HCT116 (cell line): ENCODE measurements at regions not wholly inside any gene's neighbourhood (a gene's known extent, or its start where the extent isn't known, plus 50 kb on each side); places are given as distances from the start of the nearest gene placed in this dataset.

Source experiments
- ATAC-seq: fragments of 200-7000 bp; cut with Tn5 transposase; 2 replicates; pipeline ENCODE4 v1.9.1; 2020; ENCODE audit warnings: mild to moderate bottlenecking, moderate library complexity
- BruUV-seq: library from RNA; stranded (reverse); fragments of 400-500 nt; replicated peaks from 2 replicates; lab custom pipeline; 2021; lab: Mats Ljungman, UMichigan
- CTCF ChIA-PET: fragments of 300-600 bp; sonication (Branson Sonifier 250); formaldehyde crosslinking; loops from one replicate; lab custom pipeline; 2021; ENCODE audit warnings: antibody characterized with exemption; lab: Charles Lee
- POLR2A ChIA-PET: fragments of 300-600, 350-600 bp; sonication (Branson Sonifier 250); formaldehyde crosslinking; loops from one replicate; lab custom pipeline; 2021; ENCODE audit warnings: antibody characterized with exemption; lab: Charles Lee
- RAD21 ChIA-PET, 2 experiments: fragments of 300-600 bp; sonication (Branson Sonifier 250); formaldehyde crosslinking; loops; one replicate each; lab custom pipeline; 2023; ENCODE audit warnings: low total read pairs in 2 of 2; ENCODE audit not compliant: uncharacterized antibody in 2 of 2, unreplicated experiment in 2 of 2, low non-redundant PET in 1 of 2; lab: Charles Lee
- DNase-seq: peaks from one replicate; pipeline ENCODE4 v3.0.0-alpha.2; 2010; ENCODE audit warnings: low read depth, low spot score
- H2AFZ ChIP-seq: fragments of 200-600 bp; shearing (Covaris generic), sonication (generic); 2 replicates; pipeline ENCODE4 v1.6.1; 2017; ENCODE audit warnings: low read depth, mixed run types, mixed read lengths, antibody characterized with exemption, low read length; ENCODE audit not compliant: poor library complexity, severe bottlenecking
- H3K27ac ChIP-seq: 2 replicates; pipeline ENCODE4 v1.5.1; 2012; ENCODE audit warnings: low read depth, low read length
- H3K27me3 ChIP-seq: fragments of 200-600 bp; sonication (generic); 2 replicates; pipeline ENCODE4 v1.6.1; 2016; ENCODE audit warnings: mixed run types, low read length, mixed read lengths; ENCODE audit not compliant: insufficient read depth
- H3K36me3 ChIP-seq, 2 experiments: fragments of 200-500 bp in 1 of 2; fragments of 200-600 bp in 1 of 2; sonication (Bioruptor generic) in 1 of 2; sonication (generic) in 1 of 2; 2 replicates each; pipeline versions ENCODE4 v1.5.1 to v1.6.1; 2014 to 2016; ENCODE audit warnings: low read length in 2 of 2, inconsistent platforms in 1 of 2, mixed read lengths in 1 of 2, mixed run types in 1 of 2; ENCODE audit not compliant: insufficient read depth in 2 of 2, control insufficient read depth in 1 of 2
- H3K4me1 ChIP-seq, 2 experiments: fragments of 200-600 bp in 1 of 2; sonication (generic) in 1 of 2; 2 replicates each; pipeline versions ENCODE4 v1.5.1 to v1.6.1; 2012 to 2017; ENCODE audit warnings: low read length in 2 of 2, inconsistent platforms in 1 of 2, mild to moderate bottlenecking in 1 of 2, mixed read lengths in 1 of 2, mixed run types in 1 of 2, moderate library complexity in 1 of 2; ENCODE audit not compliant: insufficient read depth in 2 of 2, control insufficient read depth in 1 of 2
- H3K4me2 ChIP-seq: fragments of 200-600 bp; sonication (generic); 2 replicates; pipeline ENCODE4 v1.6.1; 2017; ENCODE audit warnings: mixed run types, low read length, mixed read lengths
- H3K4me3 ChIP-seq, 2 experiments: fragments of 200-600 bp in 1 of 2; sonication (generic) in 1 of 2; replicated peaks in 1 of 2; 2 replicates each; pipeline ENCODE4 v1.5.1; 2011 to 2016; ENCODE audit warnings: low read length in 2 of 2, control low read depth in 1 of 2, low read depth in 1 of 2, mild to moderate bottlenecking in 1 of 2, mixed read lengths in 1 of 2, mixed run types in 1 of 2
- H3K79me2 ChIP-seq: fragments of 200-600 bp; sonication (generic); 2 replicates; pipeline ENCODE4 v1.6.1; 2017; ENCODE audit warnings: mild to moderate bottlenecking, mixed run types, low read length, moderate library complexity, mixed read lengths; ENCODE audit not compliant: insufficient read depth
- H3K9ac ChIP-seq: fragments of 200-600 bp; sonication (generic); 2 replicates; pipeline ENCODE4 v1.6.1; 2016; ENCODE audit warnings: low read length, mixed read lengths
- H3K9me2 ChIP-seq: fragments of 200-600 bp; sonication (generic), shearing (Covaris generic); 2 replicates; pipeline ENCODE4 v1.6.1; 2017; ENCODE audit warnings: mixed run types, mild to moderate bottlenecking, moderate library complexity; ENCODE audit not compliant: insufficient read depth
- H3K9me3 ChIP-seq, 2 experiments: fragments of 200-500 bp in 1 of 2; fragments of 200-600 bp in 1 of 2; sonication (Bioruptor generic) in 1 of 2; sonication (generic) in 1 of 2; 2 replicates each; pipeline ENCODE4 v1.6.1; 2014 to 2017; ENCODE audit warnings: low read length in 2 of 2, mixed read lengths in 2 of 2, inconsistent platforms in 1 of 2, low read depth in 1 of 2, mild to moderate bottlenecking in 1 of 2, mixed run types in 1 of 2, moderate library complexity in 1 of 2; ENCODE audit not compliant: control insufficient read depth in 1 of 2, insufficient read depth in 1 of 2
- H4K20me1 ChIP-seq: fragments of 200-600 bp; sonication (generic), shearing (Covaris generic); 2 replicates; pipeline ENCODE4 v1.6.1; 2017; ENCODE audit warnings: mixed run types, mild to moderate bottlenecking, moderate library complexity; ENCODE audit not compliant: insufficient read depth
- CBX3 ChIP-seq: IDR thresholded peaks from 2 replicates; pipeline ENCODE4 v1.6.1; 2012; ENCODE audit warnings: low read depth
- CEBPB ChIP-seq: IDR thresholded peaks from 2 replicates; pipeline ENCODE4 v1.6.1; 2012; ENCODE audit warnings: low read depth
- JUND ChIP-seq: IDR thresholded peaks from 2 replicates; pipeline ENCODE4 v1.6.1; 2012
- POLR2AphosphoS5 ChIP-seq: IDR thresholded peaks from 2 replicates; pipeline ENCODE4 v1.6.1; 2011; ENCODE audit warnings: mild to moderate bottlenecking, low read depth, low read length, moderate library complexity
- SP1 ChIP-seq: IDR thresholded peaks from 2 replicates; pipeline ENCODE4 v1.6.1; 2012; ENCODE audit warnings: low read depth
- SRF ChIP-seq: IDR thresholded peaks from 2 replicates; pipeline ENCODE4 v1.6.1; 2012; ENCODE audit warnings: low read depth
- YY1 ChIP-seq: IDR thresholded peaks from 2 replicates; pipeline ENCODE4 v1.6.1; 2011; ENCODE audit warnings: low read length, low read depth, moderate library complexity, mild to moderate bottlenecking; ENCODE audit not compliant: insufficient replicate concordance; ENCODE audit errors: extremely low read depth
- ZBTB33 ChIP-seq: IDR thresholded peaks from 2 replicates; pipeline ENCODE4 v1.6.1; 2011; ENCODE audit warnings: mild to moderate bottlenecking, low read length, moderate library complexity; ENCODE audit not compliant: insufficient replicate concordance; ENCODE audit errors: extremely low read depth
- intact Hi-C: fragments of 100-400 bp; cut with micrococcal nuclease; formaldehyde crosslinking; loops from 2 replicates; pipeline ENCODE4 v1.10.0; 2022
- TF ChIP-seq, protein P1 (sequence below): IDR thresholded peaks from 2 replicates; pipeline ENCODE4 v1.6.1; 2012; ENCODE audit warnings: low read depth

DNA sequence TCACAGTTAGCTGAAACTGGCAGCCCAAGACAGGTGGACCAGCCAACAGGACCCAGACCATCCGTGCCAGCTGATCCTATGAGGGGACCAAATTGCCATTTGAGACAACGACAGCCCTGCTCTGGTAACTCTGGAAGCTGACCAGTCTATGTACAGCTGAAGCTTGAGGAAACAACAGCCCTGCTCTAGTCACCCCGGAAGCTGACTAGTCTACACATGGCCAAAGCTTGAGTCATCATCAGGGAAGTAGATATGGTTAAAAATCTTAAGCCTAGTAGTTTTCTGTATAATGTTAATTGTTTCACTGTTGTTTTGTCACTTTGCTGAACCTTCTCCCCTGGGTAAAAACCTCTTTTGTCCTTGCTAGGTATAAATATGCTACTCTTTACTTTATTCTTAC, 905.4 kb upstream of the NDST4 start:
- TF ChIP-seq JUND (no peak), SRF (no peak), YY1 (no peak), SP1 (no peak), ZBTB33 (no peak)
- Histone ChIP-seq H3K4me2 (no peak overlapping the region), H3K4me3 (no peak overlapping the region), H2AFZ (no peak overlapping the region), H3K27ac (no peak overlapping the region), H3K27me3 (no peaks in the 10 kb centered on the region), H3K9me3 (peaks cover 10 to 16% of the 10 kb centered on the region in 2 experiments; a peak in 2 of 4 replicates), H4K20me1 (no peaks in the 10 kb centered on the region), H3K9me2 (no peaks in the 10 kb centered on the region), H3K79me2 (no peaks in the 10 kb centered on the region), H3K36me3 (no peaks in the 10 kb centered on the region), H3K9ac (no peak overlapping the region), H3K4me1 (peaks cover 0 to 7% of the 10 kb centered on the region in 2 experiments; a peak in 1 of 4 replicates)
- intact Hi-C loops, result no loop called here
- CTCF ChIA-PET, result no interaction called here
- RAD21 ChIA-PET, result no interaction called here
- BruUV-seq, result no TSS peak
- DNase-seq (no peak), ATAC-seq (no peak)
- POLR2A ChIA-PET, result no interaction called here

GRCh38 chr4:116016201-116016600, 902.8 kb upstream of the NDST4 start:
- H3K4me3 ChIP-seq, result no peak overlapping the region
- H3K36me3 ChIP-seq, result no peaks in the 10 kb centered on the region
- no peaks in the 10 kb centered on the region for H4K20me1 ChIP-seq
- H3K4me1 ChIP-seq, result peaks cover 0 to 7% of the 10 kb centered on the region in 2 experiments; a peak in 1 of 4 replicates
- BruUV-seq, result no TSS peak
- H2AFZ ChIP-seq, result no peak overlapping the region
- no peaks in the 10 kb centered on the region for H3K27me3 ChIP-seq
- H3K4me2 ChIP-seq, result peak overlapping the region; percentile 17; the same call in 1 of the 2 replicates
- no peaks in the 10 kb centered on the region for H3K79me2 ChIP-seq
- CTCF ChIA-PET, result no interaction called here
- DNase-seq, result peak; percentile 18
- H3K9ac ChIP-seq, result no peak overlapping the region
- peaks cover 10 to 16% of the 10 kb centered on the region in 2 experiments; a peak in 2 of 4 replicates for H3K9me3 ChIP-seq
- H3K27ac ChIP-seq, result no peak overlapping the region
- no peak for TF ChIP-seq POLR2AphosphoS5
- TF ChIP-seq, protein P1, sequence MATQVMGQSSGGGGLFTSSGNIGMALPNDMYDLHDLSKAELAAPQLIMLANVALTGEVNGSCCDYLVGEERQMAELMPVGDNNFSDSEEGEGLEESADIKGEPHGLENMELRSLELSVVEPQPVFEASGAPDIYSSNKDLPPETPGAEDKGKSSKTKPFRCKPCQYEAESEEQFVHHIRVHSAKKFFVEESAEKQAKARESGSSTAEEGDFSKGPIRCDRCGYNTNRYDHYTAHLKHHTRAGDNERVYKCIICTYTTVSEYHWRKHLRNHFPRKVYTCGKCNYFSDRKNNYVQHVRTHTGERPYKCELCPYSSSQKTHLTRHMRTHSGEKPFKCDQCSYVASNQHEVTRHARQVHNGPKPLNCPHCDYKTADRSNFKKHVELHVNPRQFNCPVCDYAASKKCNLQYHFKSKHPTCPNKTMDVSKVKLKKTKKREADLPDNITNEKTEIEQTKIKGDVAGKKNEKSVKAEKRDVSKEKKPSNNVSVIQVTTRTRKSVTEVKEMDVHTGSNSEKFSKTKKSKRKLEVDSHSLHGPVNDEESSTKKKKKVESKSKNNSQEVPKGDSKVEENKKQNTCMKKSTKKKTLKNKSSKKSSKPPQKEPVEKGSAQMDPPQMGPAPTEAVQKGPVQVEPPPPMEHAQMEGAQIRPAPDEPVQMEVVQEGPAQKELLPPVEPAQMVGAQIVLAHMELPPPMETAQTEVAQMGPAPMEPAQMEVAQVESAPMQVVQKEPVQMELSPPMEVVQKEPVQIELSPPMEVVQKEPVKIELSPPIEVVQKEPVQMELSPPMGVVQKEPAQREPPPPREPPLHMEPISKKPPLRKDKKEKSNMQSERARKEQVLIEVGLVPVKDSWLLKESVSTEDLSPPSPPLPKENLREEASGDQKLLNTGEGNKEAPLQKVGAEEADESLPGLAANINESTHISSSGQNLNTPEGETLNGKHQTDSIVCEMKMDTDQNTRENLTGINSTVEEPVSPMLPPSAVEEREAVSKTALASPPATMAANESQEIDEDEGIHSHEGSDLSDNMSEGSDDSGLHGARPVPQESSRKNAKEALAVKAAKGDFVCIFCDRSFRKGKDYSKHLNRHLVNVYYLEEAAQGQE, result no peak
- TF ChIP-seq CBX3, result 0 out of 2 replicates have a peak, but pooled peaks have one; percentile 34
- peak; percentile 83 for TF ChIP-seq CEBPB
- 0 out of 2 replicates have a peak, but pooled peaks have one; percentile 26 for TF ChIP-seq SRF
- TF ChIP-seq JUND, result 0 out of 2 replicates have a peak, but pooled peaks have one; percentile 24
- no peak for TF ChIP-seq YY1
- no peak for TF ChIP-seq ZBTB33
- TF ChIP-seq SP1, result peak; percentile 47
- TF ChIP-seq, all 23 proteins: peak for 5
- H3K9me2 ChIP-seq, result no peaks in the 10 kb centered on the region
- ChIA-PET POLR2A (no interaction called here), RAD21 (no interaction called here)
- no peak for ATAC-seq
- intact Hi-C loops, result no loop called here
